ENCODE measurements at regions not wholly inside any gene's neighbourhood (a gene's known extent, or its start where the extent isn't known, plus 50 kb on each side); places are given as distances from the start of the nearest gene placed in this dataset.

- CTCF ChIA-PET, result interaction anchor here (0.7 to 10.7 kb wide), 9 partner anchors 9 to 436 kb away, joined by 3 to 283 read pairs (median 4); no protein-coding TSS in a partner anchor
- H3K27ac Mint-ChIP-seq, result no peak overlapping the region
Measured at GRCh38 chr1:39102537-39103327, 76.6 kb downstream of the NDUFS5 start.

GRCh38 chr1:39103328-39104157 lies 77.4 kb downstream of the NDUFS5 start:
- H3K27me3 Mint-ChIP-seq (ENCODE audit: low read depth), result peaks cover 7% of the 10 kb centered on the region
- ATAC-seq (no peak), DNase-seq (no peak)
- CTCF ChIA-PET, result interaction anchor here (0.6 to 10.7 kb wide), 15 partner anchors 10 to 555 kb away, joined by 3 to 283 read pairs (median 4); no protein-coding TSS in a partner anchor
- peaks cover 28% of the 10 kb centered on the region for H3K4me1 Mint-ChIP-seq (ENCODE audit: low read depth)
- no peak overlapping the region for H3K27ac Mint-ChIP-seq
- H3K9me3 Mint-ChIP-seq (ENCODE audit: insufficient read depth), result no peaks in the 10 kb centered on the region
- no peaks in the 10 kb centered on the region for H3K36me3 Mint-ChIP-seq (ENCODE audit: low read depth)
- peak overlapping the region; percentile 62 for H3K4me3 Mint-ChIP-seq
- POLR2A ChIA-PET, result no interaction called here

More at GRCh38 chr1:39102537-39103327, 76.6 kb downstream of the NDUFS5 start:
- POLR2A ChIA-PET, result no interaction called here
- H3K4me3 Mint-ChIP-seq, result no peak overlapping the region
- peaks cover 30% of the 10 kb centered on the region for H3K4me1 Mint-ChIP-seq (ENCODE audit: low read depth)
- ATAC-seq, result peak; percentile 27
- peak; percentile 62 for DNase-seq
- peaks cover 7% of the 10 kb centered on the region for H3K27me3 Mint-ChIP-seq (ENCODE audit: low read depth)
- H3K36me3 Mint-ChIP-seq (ENCODE audit: low read depth), result no peaks in the 10 kb centered on the region
- no peaks in the 10 kb centered on the region for H3K9me3 Mint-ChIP-seq (ENCODE audit: insufficient read depth)

GRCh38 chr1:39104158-39105060 lies 78.3 kb downstream of the NDUFS5 start:
- DNase-seq (no peak), ATAC-seq (no peak)
- no peak overlapping the region for H3K27ac Mint-ChIP-seq
- no peaks in the 10 kb centered on the region for H3K36me3 Mint-ChIP-seq (ENCODE audit: low read depth)
- H3K4me3 Mint-ChIP-seq, result peak overlapping the region; percentile 62
- peaks cover 7% of the 10 kb centered on the region for H3K27me3 Mint-ChIP-seq (ENCODE audit: low read depth)
- ChIA-PET POLR2A (no interaction called here), CTCF (interaction anchor here (0.8 to 10.7 kb wide), 9 partner anchors 9 to 554 kb away, joined by 3 to 283 read pairs (median 4); no protein-coding TSS in a partner anchor)
- H3K4me1 Mint-ChIP-seq (ENCODE audit: low read depth), result peaks cover 24% of the 10 kb centered on the region
- no peaks in the 10 kb centered on the region for H3K9me3 Mint-ChIP-seq (ENCODE audit: insufficient read depth)

- POLR2A ChIA-PET, result interaction anchor here (1.1 to 1.2 kb wide), 2 partner anchors 83 to 87 kb away, joined by 3 to 5 read pairs; no protein-coding TSS in a partner anchor
- H3K4me3 Mint-ChIP-seq, result peak overlapping the region; percentile 78
- DNase-seq (peak; percentile 59), ATAC-seq (peak; percentile 86)
- H3K9me3 Mint-ChIP-seq (ENCODE audit: insufficient read depth), result no peaks in the 10 kb centered on the region
- no peaks in the 10 kb centered on the region for H3K36me3 Mint-ChIP-seq (ENCODE audit: low read depth)
- peaks cover 7% of the 10 kb centered on the region for H3K27me3 Mint-ChIP-seq (ENCODE audit: low read depth)
- peaks cover 24% of the 10 kb centered on the region for H3K4me1 Mint-ChIP-seq (ENCODE audit: low read depth)
- CTCF ChIA-PET, result interaction anchor here (1.0 to 4.4 kb wide), 4 partner anchors 16 to 86 kb away, joined by 4 to 40 read pairs (median 10); no protein-coding TSS in a partner anchor
- H3K27ac Mint-ChIP-seq, result no peak overlapping the region
Measured at GRCh38 chr1:39105061-39105840, 79.1 kb downstream of the NDUFS5 start.

GRCh38 chr1:39105841-39106765 lies 80.0 kb downstream of the NDUFS5 start:
- ChIA-PET CTCF (interaction anchor here (1.0 to 4.4 kb wide), 6 partner anchors 8 to 433 kb away, joined by 3 to 40 read pairs (median 6); no protein-coding TSS in a partner anchor), POLR2A (interaction anchor here (0.8 to 1.2 kb wide), 3 partner anchors 82 to 109 kb away, joined by 3 to 5 read pairs (median 3); no protein-coding TSS in a partner anchor)
- ATAC-seq (peak; percentile 34), DNase-seq (peak; percentile 29)
- H3K4me1 Mint-ChIP-seq (ENCODE audit: low read depth), result peaks cover 24% of the 10 kb centered on the region
- peak overlapping the region; percentile 39 for H3K27ac Mint-ChIP-seq
- no peaks in the 10 kb centered on the region for H3K9me3 Mint-ChIP-seq (ENCODE audit: insufficient read depth)
- H3K27me3 Mint-ChIP-seq (ENCODE audit: low read depth), result peaks cover 7% of the 10 kb centered on the region
- no peaks in the 10 kb centered on the region for H3K36me3 Mint-ChIP-seq (ENCODE audit: low read depth)
- peak overlapping the region; percentile 78 for H3K4me3 Mint-ChIP-seq

- H3K27ac Mint-ChIP-seq, result no peak overlapping the region
- ATAC-seq (no peak), DNase-seq (no peak)
- H3K27me3 Mint-ChIP-seq (ENCODE audit: low read depth), result peaks cover 7% of the 10 kb centered on the region
- H3K4me3 Mint-ChIP-seq, result peak overlapping the region; percentile 13
- ChIA-PET CTCF (interaction anchor here (1.0 to 4.4 kb wide), 6 partner anchors 9 to 432 kb away, joined by 3 to 40 read pairs (median 6); no protein-coding TSS in a partner anchor), POLR2A (interaction anchor here (0.8 to 1.2 kb wide), 2 partner anchors 85 to 108 kb away, joined by 3 to 5 read pairs; no protein-coding TSS in a partner anchor)
- peaks cover 24% of the 10 kb centered on the region for H3K4me1 Mint-ChIP-seq (ENCODE audit: low read depth)
- no peaks in the 10 kb centered on the region for H3K9me3 Mint-ChIP-seq (ENCODE audit: insufficient read depth)
- H3K36me3 Mint-ChIP-seq (ENCODE audit: low read depth), result no peaks in the 10 kb centered on the region
Measured at GRCh38 chr1:39106801-39107327, 80.7 kb downstream of the NDUFS5 start.

GRCh38 chr1:39107341-39108290 lies 81.5 kb downstream of the NDUFS5 start:
- Mint-ChIP-seq H3K36me3 (ENCODE audit: low read depth) (no peaks in the 10 kb centered on the region), H3K27me3 (ENCODE audit: low read depth) (peaks cover 7% of the 10 kb centered on the region), H3K27ac (no peak overlapping the region), H3K4me1 (ENCODE audit: low read depth) (peaks cover 19% of the 10 kb centered on the region), H3K9me3 (ENCODE audit: insufficient read depth) (no peaks in the 10 kb centered on the region), H3K4me3 (no peak overlapping the region)
- ChIA-PET POLR2A (no interaction called here), CTCF (interaction anchor here (2.4 to 4.4 kb wide), 4 partner anchors 9 to 151 kb away, joined by 7 to 40 read pairs (median 16); no protein-coding TSS in a partner anchor)
- DNase-seq (no peak), ATAC-seq (no peak)

GRCh38 chr1:39109644-39110043 lies 83.5 kb downstream of the NDUFS5 start:
- Mint-ChIP-seq H3K36me3 (ENCODE audit: low read depth) (no peaks in the 10 kb centered on the region), H3K9me3 (ENCODE audit: insufficient read depth) (no peaks in the 10 kb centered on the region), H3K4me3 (no peak overlapping the region), H3K27ac (no peak overlapping the region), H3K27me3 (ENCODE audit: low read depth) (peaks cover 2% of the 10 kb centered on the region), H3K4me1 (ENCODE audit: low read depth) (peaks cover 1% of the 10 kb centered on the region)
- CTCF ChIA-PET, result interaction anchor here (1.2 to 4.4 kb wide), 3 partner anchors 11 to 82 kb away, joined by 4 to 40 read pairs (median 17); no protein-coding TSS in a partner anchor
- no peak for DNase-seq
- no peak for ATAC-seq
- POLR2A ChIA-PET, result no interaction called here

All from activated CD8-positive, alpha-beta T cell treated with anti-CD3 and anti-CD28 coated beads, Interleukin-2, amount 10 ng/mL, durations not matched to agents 7 days and 5 days (primary cell).